ENCODE measurements at regions not wholly inside any gene's neighbourhood (a gene's known extent, or its start where the extent isn't known, plus 50 kb on each side); places are given as distances from the start of the nearest gene placed in this dataset.

- Histone ChIP-seq H3K27me3 (ENCODE audit: control insufficient read depth in 2 of 2, insufficient read depth in 2 of 2, low read length in 2 of 2) (no peaks in the 10 kb centered on the region), H3K36me3 (ENCODE audit: control insufficient read depth, insufficient read depth, low read length) (no peaks in the 10 kb centered on the region), H3K9me3 (replicated peaks; ENCODE audit: control insufficient read depth, insufficient read depth, low read depth, low read length) (no peaks in the 10 kb centered on the region), H3K9me1 (ENCODE audit: control insufficient read depth, insufficient read depth, low read length) (no peaks in the 10 kb centered on the region), H3K27ac (ENCODE audit: extremely low read depth, low read depth, low read length) (no peak overlapping the region), H3K4me3 (no peak overlapping the region), H3K9ac (ENCODE audit: insufficient read depth in 1 of 2, low read depth in 2 of 2, low read length in 2 of 2) (no peak overlapping the region), H3K4me1 (replicated peaks in 1 of 2; ENCODE audit: control insufficient read depth in 2 of 2, insufficient read depth in 2 of 2, low read length in 2 of 2) (no peaks in the 10 kb centered on the region), H3K79me2 (ENCODE audit: control insufficient read depth, insufficient read depth, low read length) (no peaks in the 10 kb centered on the region), H2AFZ (ENCODE audit: low read depth, low read length) (no peak overlapping the region), H4K20me1 (replicated peaks; ENCODE audit: control insufficient read depth, insufficient read depth, low read length) (no peaks in the 10 kb centered on the region), H3K4me2 (ENCODE audit: insufficient read depth, low read length) (no peak overlapping the region)
- no peak for FAIRE-seq
- BruUV-seq (replicated peaks), result no TSS peak
- CTCF ChIA-PET (ENCODE audit: low intra/inter-chr PET ratio), result no interaction called here
- DNase-seq (ENCODE audit: extremely low read depth in 1 of 4, low spot score in 3 of 4), result no peak
- no peak for ATAC-seq
- 0% methylated on average over 1 of the region's 1 CpG for WGBS (ENCODE audit: insufficient coverage, low coverage, missing lambda C conversion rate)
- POLR2A ChIA-PET, result no interaction called here
- in situ Hi-C loops (cut with MboI), result no loop called here
- TF ChIP-seq NCOA2 (IDR thresholded peaks at IDR 0.05; ENCODE audit: partially characterized antibody in 2 of 2) (no peak), TBL1XR1 (IDR thresholded peaks at IDR 0.05; ENCODE audit: low read length in 2 of 2) (no peak), MAZ (CRISPR knock-in tag; conservative IDR thresholded peaks at IDR 0.05 in 1 of 2, IDR thresholded peaks at IDR 0.05 in 1 of 2) (no peak), ARHGAP35 (IDR thresholded peaks at IDR 0.05; ENCODE audit: partially characterized antibody) (no peak), ZBTB2 (IDR thresholded peaks at IDR 0.05) (no peak)
- TF ChIP-seq, protein P1, sequence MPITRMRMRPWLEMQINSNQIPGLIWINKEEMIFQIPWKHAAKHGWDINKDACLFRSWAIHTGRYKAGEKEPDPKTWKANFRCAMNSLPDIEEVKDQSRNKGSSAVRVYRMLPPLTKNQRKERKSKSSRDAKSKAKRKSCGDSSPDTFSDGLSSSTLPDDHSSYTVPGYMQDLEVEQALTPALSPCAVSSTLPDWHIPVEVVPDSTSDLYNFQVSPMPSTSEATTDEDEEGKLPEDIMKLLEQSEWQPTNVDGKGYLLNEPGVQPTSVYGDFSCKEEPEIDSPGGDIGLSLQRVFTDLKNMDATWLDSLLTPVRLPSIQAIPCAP (CRISPR knock-in tag; IDR thresholded peaks at IDR 0.05; ENCODE audit: borderline replicate concordance), result no peak
- intact Hi-C loops (cut with micrococcal nuclease), result no loop called here
Measured at GRCh38 chr3:164224126-164224525, 854.2 kb downstream of the SI start.
